ENCODE measurements at regions not wholly inside any gene's neighbourhood (a gene's known extent, or its start where the extent isn't known, plus 50 kb on each side); places are given as distances from the start of the nearest gene placed in this dataset.

GRCh38 chr13:103130681-103131210, 64.5 kb upstream of the SLC10A2 start:
- no peak for TF ChIP-seq CTCF (IDR thresholded peaks at IDR 0.05; ENCODE audit: low read depth, low read length, missing control alignments)
- H3K27ac ChIP-seq, result no peak overlapping the region
- no peak for DNase-seq
- H3K27me3 ChIP-seq (replicated peaks), result no peaks in the 10 kb centered on the region
- no peak overlapping the region for H3K4me3 ChIP-seq (ENCODE audit: low read depth, low read length)
- in situ Hi-C loops (cut with HindIII; ENCODE audit: low pct_ligation_motif_present, low sequenced_read_pairs), result no loop called here
- H3K36me3 ChIP-seq (replicated peaks), result no peaks in the 10 kb centered on the region

- in situ Hi-C loops (cut with HindIII; ENCODE audit: low pct_ligation_motif_present, low sequenced_read_pairs), result no loop called here
- Histone ChIP-seq H3K27me3 (replicated peaks) (no peaks in the 10 kb centered on the region), H3K4me3 (ENCODE audit: low read depth, low read length) (no peak overlapping the region), H3K36me3 (replicated peaks) (no peaks in the 10 kb centered on the region), H3K27ac (no peak overlapping the region)
- TF ChIP-seq CTCF (IDR thresholded peaks at IDR 0.05; ENCODE audit: low read depth, low read length, missing control alignments), result no peak
- DNase-seq, result no peak
Observed at GRCh38 chr13:103130146-103130545, 63.9 kb upstream of the SLC10A2 start.

All from brain microvascular endothelial cell (primary cell).